Activated CD8-positive, alpha-beta memory T cell treated with anti-CD3 and anti-CD28 coated beads, Interleukin-2, amount 50 U/mL, for 24 hours (primary cell): ENCODE measurements at regions not wholly inside any gene's neighbourhood (a gene's known extent, or its start where the extent isn't known, plus 50 kb on each side); places are given as distances from the start of the nearest gene placed in this dataset.
"Not testable (repeated sequence)": the region's sequence is repeated elsewhere in the genome, so short reads cannot be mapped to it uniquely, and the experiment has no call there.

Experiments used
- DNase-seq: peaks from one replicate; pipeline ENCODE4 v3.0.0-alpha.2; 2020; ENCODE audit errors: extremely low read depth

DNA sequence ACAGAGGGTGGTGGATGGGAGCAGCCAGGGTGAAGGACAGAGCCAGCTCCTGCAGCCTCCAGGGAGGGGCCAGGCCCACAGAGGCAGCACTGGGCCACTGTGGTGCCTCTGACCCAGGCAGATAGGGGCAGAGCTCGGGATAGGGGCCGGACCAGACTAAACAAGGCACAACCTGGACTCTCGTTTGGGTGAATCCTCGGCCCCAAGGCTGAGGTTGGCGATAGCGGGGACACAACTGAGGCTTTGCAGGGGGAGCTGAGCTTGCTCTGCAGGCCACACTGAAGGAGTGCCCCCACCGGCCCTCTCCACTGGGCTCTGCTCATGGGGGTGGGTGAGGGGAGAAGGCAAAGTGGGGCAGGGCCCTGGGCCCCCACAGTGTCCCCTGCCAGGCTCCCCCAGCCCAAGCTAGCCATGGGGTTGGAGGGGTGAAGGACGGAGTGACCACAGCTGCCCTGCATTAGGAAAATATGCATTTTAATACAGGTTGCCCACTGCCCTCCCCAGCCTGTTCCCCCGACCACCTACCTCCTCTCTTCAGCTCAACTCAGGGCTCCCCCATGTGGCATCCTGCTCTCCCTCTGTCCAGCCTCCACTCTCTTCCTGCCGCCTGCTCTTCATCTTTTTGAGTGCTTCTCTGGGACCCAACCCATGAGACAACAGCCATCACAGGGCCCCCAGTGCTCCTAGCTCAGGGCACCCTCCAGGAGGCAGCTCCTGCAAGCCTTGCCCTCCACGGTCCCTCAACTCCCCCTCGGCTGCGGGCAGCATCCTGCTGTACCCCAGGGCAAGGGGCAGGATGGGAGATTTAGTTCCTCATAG, 152.8 kb downstream of the INHBB start:
- no peak for DNase-seq

GRCh38 chr2:120499784-120500495, 154.0 kb downstream of the INHBB start:
- DNase-seq: no peak

DNA sequence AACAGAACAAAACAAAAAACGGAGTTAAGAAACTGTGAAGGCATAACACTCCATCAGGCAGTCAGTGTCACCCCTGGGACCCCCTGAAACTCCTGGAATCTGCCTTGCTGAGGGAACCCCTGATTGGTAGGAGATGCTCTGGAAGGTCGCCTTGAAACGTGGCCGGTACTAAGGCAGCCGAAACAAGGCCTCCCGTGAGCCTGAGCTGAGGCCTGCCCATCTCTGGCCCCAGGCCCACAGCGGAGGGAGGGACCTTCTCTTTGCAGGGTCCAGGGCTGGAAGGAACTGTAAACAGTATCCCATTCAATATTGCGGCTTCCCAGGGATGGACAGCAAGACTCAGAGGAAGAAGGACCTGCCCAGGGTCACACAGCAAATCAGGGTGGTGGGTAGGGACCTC, 155.7 kb downstream of the INHBB start:
- DNase-seq: no peak

- no peak for DNase-seq
Observed at GRCh38 chr2:120502357-120502756, 156.4 kb downstream of the INHBB start.

GRCh38 chr2:120502761-120503160, 156.8 kb downstream of the INHBB start:
- no peak for DNase-seq

DNA sequence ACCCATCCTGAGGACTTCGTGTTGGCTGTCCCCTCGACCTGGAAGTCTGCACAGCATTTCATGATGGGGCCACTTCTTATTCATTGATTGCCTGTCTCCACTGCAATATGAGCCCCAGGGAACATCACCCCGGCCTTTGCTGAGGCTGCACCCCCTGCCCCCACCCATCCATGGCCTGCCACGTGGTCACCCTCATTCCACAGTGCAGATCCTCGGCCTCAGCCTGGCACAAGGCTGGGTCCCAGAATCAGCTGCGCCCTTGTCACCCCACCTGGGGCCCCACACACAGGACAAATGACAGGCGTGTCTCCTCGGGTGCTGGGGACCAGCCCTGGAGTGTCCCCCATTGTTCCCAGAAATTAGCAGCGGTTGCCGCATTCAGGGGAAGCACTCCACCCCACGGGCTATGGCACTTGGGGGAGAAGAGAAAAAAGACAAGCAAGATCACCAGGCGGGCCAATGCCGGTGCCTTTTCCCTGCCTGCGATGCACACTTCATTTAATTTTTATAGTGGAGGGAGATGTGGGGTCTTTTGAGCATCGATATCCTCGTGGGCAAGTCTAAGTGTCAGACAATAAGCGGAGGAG, 157.4 kb downstream of the INHBB start:
- DNase-seq: no peak

- DNase-seq: no peak
Observed at GRCh38 chr2:120503793-120504571, 158.0 kb downstream of the INHBB start.

GRCh38 chr2:120504936-120505705, 159.2 kb downstream of the INHBB start:
- DNase-seq: no peak

DNA sequence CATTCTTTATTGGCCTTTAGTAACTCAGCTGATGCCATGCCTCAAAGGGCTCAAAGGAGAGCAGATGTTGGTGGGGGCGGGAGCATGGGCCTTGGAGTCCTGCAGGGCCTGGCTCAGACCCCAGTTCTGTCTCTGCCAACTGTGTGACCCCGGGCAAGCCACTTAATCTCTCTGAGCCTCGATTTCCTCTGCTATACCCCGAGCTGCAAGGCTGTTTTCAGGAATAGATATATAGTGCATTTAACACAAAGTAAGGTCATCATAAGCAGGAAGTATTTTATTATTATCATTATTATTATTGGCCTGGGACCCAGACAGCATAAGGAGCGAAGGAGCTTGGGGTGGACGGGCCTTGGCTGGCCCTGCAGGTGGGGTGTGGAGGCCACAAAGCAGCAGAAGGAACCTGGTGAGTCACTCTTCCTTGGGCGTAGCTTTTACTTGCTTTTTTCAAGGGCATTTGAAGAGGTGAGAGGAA, 162.7 kb downstream of the INHBB start:
- DNase-seq: no peak

GRCh38 chr2:120509213-120509815, 163.4 kb downstream of the INHBB start:
- no peak for DNase-seq

GRCh38 chr2:120509991-120510735, 164.2 kb downstream of the INHBB start:
- no peak for DNase-seq

DNA sequence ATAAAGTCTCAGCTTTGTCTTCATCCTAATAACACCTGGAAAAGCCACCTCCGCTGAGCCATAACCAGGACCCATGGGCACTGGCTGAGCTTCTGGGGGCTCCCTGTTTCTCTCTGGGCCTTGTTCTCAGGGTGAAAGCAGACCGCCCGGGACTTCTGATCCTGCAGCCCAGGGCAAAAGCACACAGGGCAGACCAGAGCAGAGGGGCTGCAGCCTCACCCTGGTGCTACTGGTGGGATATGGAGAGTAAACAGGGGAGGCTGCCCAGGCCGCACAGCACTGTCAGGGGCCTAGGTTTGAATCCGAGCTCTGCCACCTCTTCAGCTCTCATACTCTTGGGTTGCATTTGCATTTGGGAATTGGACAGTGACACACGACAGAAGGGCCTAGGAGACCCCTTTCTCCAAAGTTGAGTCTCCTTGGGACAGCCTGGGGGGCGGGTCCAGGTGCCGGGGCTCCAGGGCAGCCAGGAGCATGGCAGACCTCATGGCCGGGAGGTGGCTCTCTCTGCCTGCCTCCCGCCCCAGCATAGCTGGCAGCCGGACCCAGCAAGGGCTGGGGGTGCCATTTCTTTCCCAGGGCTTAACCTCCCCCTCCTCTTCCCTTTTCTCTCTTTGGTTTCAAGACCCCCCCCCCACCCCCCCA, 164.9 kb downstream of the INHBB start:
- no peak for DNase-seq

GRCh38 chr2:120511536-120511935, 165.6 kb downstream of the INHBB start:
- no peak for DNase-seq

DNA sequence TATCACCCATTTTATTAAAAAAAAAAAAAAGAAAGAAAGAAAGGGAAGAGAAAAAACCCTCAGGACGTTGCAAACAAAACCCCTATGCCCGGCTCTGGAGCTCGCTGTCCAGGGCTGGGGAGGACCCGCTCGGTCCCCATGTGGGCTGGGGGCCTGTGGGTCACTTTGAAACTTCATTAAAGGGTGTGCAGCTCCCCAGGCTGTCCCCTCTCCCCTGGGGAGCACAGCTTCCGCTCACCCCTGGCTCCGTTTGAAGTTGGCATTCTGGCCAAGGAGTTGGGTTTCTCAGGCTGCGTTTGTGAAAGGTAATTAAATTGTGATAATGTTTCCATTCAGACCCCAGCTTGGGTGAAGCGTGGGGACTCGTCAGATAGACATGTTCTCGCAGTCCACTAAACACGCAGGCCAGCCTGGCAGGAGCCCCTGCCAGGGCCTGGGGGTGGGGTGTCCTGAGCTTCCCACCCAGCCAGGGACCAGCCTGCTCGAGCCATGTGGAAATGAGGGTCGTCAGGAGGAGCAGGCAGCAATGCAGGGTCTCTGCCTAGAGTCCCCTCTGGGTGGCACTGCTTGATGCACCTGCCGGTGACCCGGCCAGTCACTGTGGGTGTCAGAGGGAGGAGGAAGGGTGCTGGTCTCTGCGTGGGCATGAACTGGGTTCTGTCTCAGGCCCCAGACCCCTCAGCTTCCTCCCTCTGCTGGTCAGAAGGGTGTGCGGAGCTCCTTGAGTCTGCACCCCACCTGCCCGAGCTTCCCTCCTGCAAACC, 166.2 kb downstream of the INHBB start:
- no peak for DNase-seq

DNA sequence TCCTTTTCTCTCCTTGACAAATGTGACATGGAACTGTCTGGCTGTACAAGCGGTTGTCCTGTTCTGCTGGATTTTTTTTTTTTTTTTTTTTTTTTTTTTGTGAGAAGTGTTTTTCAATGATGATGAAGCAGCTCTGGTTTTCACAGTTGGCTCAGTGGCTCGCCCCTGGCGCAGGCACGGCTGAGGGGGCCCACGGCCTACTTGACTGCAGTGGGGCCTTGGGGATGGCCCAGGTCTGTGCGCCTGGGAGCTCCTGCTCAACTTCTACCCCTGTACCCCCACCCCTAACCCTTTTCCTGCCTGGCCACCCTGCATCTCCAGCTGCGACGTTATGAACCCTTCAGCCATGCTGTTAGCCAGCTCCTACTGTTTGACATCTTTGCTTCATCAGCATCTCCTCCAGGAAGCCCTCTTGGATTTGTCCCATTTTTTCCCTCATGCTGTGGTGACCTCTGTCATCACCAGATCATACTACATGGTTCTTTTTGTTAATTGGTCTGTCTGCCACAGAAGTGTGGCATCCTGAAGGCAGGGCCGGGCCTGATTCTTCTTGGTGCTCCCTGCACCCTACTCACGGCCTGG, 167.9 kb downstream of the INHBB start:
- no peak for DNase-seq

DNA sequence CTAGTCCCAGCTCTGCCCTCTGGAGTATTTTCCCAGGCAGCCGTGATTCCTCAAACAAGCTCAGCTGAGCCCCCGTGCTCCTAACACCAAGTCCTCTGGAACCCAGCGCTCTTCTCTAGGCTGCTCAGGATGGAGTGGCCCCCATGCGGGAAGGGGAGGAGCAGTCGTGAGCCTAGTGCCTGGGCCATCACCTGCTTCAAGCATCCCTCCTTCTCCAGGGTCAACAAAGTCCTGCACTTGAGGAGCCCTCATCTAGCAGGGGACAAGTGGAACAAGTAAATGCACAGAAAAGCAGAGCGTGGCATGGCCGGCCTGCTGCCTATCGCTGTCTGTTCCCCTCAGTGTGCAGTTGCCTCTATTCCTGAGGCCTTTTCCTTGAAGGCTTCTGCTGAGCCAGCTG, 168.6 kb downstream of the INHBB start:
- no peak for DNase-seq

GRCh38 chr2:120515066-120515758, 169.3 kb downstream of the INHBB start:
- DNase-seq: not testable (repeated sequence)
